ENCODE measurements at regions not wholly inside any gene's neighbourhood (a gene's known extent, or its start where the extent isn't known, plus 50 kb on each side); places are given as distances from the start of the nearest gene placed in this dataset.
"Not testable (repeated sequence)": the region's sequence is repeated elsewhere in the genome, so short reads cannot be mapped to it uniquely, and the experiment has no call there.

GRCh38 chr6:165836648-165837047, 173.6 kb upstream of the PDE10A start:
- TF ChIP-seq CTCF (IDR thresholded peaks at IDR 0.05; ENCODE audit: low read depth, low read length); EZH2phosphoT487 (IDR thresholded peaks at IDR 0.05; ENCODE audit: low read depth): not testable (repeated sequence)

Data from OCI-LY3 (cell line).